Neural crest cell (in vitro differentiated cells): ENCODE measurements at regions not wholly inside any gene's neighbourhood (a gene's known extent, or its start where the extent isn't known, plus 50 kb on each side); places are given as distances from the start of the nearest gene placed in this dataset.

Experiments used
- DNase-seq: peaks from one replicate; pipeline ENCODE4 v3.0.0; 2021; ENCODE audit warnings: low read depth, mixed read lengths, low spot score
- H3K27ac Mint-ChIP-seq: one replicate; pipeline ENCODE4 v1.8.0; 2021; ENCODE audit warnings: mild to moderate bottlenecking, mixed read lengths; ENCODE audit not compliant: unreplicated experiment
- H3K27me3 Mint-ChIP-seq: 2 replicates; pipeline ENCODE4 v1.8.0; 2021; ENCODE audit warnings: low read depth, mild to moderate bottlenecking, mixed read lengths
- H3K36me3 Mint-ChIP-seq: 2 replicates; pipeline ENCODE4 v1.8.0; 2021; ENCODE audit warnings: low read depth, mild to moderate bottlenecking, mixed read lengths
- H3K4me1 Mint-ChIP-seq: 2 replicates; pipeline ENCODE4 v1.8.0; 2021; ENCODE audit warnings: mixed read lengths
- H3K4me3 Mint-ChIP-seq: one replicate; pipeline ENCODE4 v1.8.0; 2021; ENCODE audit warnings: mild to moderate bottlenecking, mixed read lengths
- H3K9me3 Mint-ChIP-seq: 2 replicates; pipeline ENCODE4 v1.8.0; 2021; ENCODE audit warnings: mixed read lengths
- CTCF ChIP-seq: fragments of 200-600 bp; sonication (generic); conservative IDR thresholded peaks from 2 replicates; pipeline ENCODE4 v1.5.0; 2021; ENCODE audit warnings: antibody characterized with exemption, mild to moderate bottlenecking

GRCh38 chr1:90386899-90387720, 330.0 kb downstream of the BARHL2 start:
- no peak for TF ChIP-seq CTCF
- H3K4me1 Mint-ChIP-seq: peaks cover 26% of the 10 kb centered on the region
- no peaks in the 10 kb centered on the region for H3K36me3 Mint-ChIP-seq
- H3K27ac Mint-ChIP-seq: no peak overlapping the region
- no peaks in the 10 kb centered on the region for H3K9me3 Mint-ChIP-seq
- H3K4me3 Mint-ChIP-seq: no peak overlapping the region
- no peaks in the 10 kb centered on the region for H3K27me3 Mint-ChIP-seq
- no peak for DNase-seq

- no peaks in the 10 kb centered on the region for H3K36me3 Mint-ChIP-seq
- H3K27me3 Mint-ChIP-seq: no peaks in the 10 kb centered on the region
- H3K27ac Mint-ChIP-seq: no peak overlapping the region
- no peak for TF ChIP-seq CTCF
- no peaks in the 10 kb centered on the region for H3K9me3 Mint-ChIP-seq
- H3K4me1 Mint-ChIP-seq: peaks cover 13% of the 10 kb centered on the region
- no peak for DNase-seq
- no peak overlapping the region for H3K4me3 Mint-ChIP-seq
These were observed 332.9 kb downstream of the BARHL2 start for GRCh38 chr1:90384193-90384592.

GRCh38 chr1:90382161-90382560, 334.9 kb downstream of the BARHL2 start:
- Mint-ChIP-seq H3K27me3 (no peaks in the 10 kb centered on the region), H3K9me3 (peaks cover 3% of the 10 kb centered on the region), H3K4me3 (no peak overlapping the region), H3K4me1 (peaks cover under 1% of the 10 kb centered on the region), H3K27ac (no peak overlapping the region), H3K36me3 (no peaks in the 10 kb centered on the region)
- TF ChIP-seq CTCF: no peak
- no peak for DNase-seq

GRCh38 chr1:90381598-90381997, 335.5 kb downstream of the BARHL2 start:
- Mint-ChIP-seq H3K4me3 (no peak overlapping the region), H3K27me3 (no peaks in the 10 kb centered on the region), H3K27ac (no peak overlapping the region), H3K36me3 (no peaks in the 10 kb centered on the region), H3K4me1 (no peaks in the 10 kb centered on the region), H3K9me3 (peaks cover 3% of the 10 kb centered on the region)
- no peak for TF ChIP-seq CTCF
- DNase-seq: no peak

GRCh38 chr1:90371448-90371813, 345.7 kb downstream of the BARHL2 start:
- no peaks in the 10 kb centered on the region for H3K4me1 Mint-ChIP-seq

More at GRCh38 chr1:90371448-90371813, 345.7 kb downstream of the BARHL2 start:
- no peaks in the 10 kb centered on the region for H3K36me3 Mint-ChIP-seq
- no peaks in the 10 kb centered on the region for H3K27me3 Mint-ChIP-seq
- no peak overlapping the region for H3K27ac Mint-ChIP-seq
- H3K9me3 Mint-ChIP-seq: no peaks in the 10 kb centered on the region
- no peak overlapping the region for H3K4me3 Mint-ChIP-seq
- no peak for TF ChIP-seq CTCF
- no peak for DNase-seq
